KBM-7 (cell line): ENCODE measurements at regions not wholly inside any gene's neighbourhood (a gene's known extent, or its start where the extent isn't known, plus 50 kb on each side); places are given as distances from the start of the nearest gene placed in this dataset.

Experiments used
- DNase-seq: peaks from one replicate; pipeline ENCODE4 v3.0.0-alpha.2; 2015
- in situ Hi-C: fragments of 300-500 bp; cut with MboI; formaldehyde crosslinking; loops from 2 replicates; pipeline ENCODE4 v1.14.3; 2020; ENCODE audit warnings: low sequenced_read_pairs, low pct_unique_long_range_greater_than_20kb, mixed read lengths

- DNase-seq, result no peak
- in situ Hi-C loops, result no loop called here
Measured at GRCh38 chr3:72548981-72549380, 299.3 kb downstream of the SHQ1 start.

GRCh38 chr3:72548461-72548860, 299.8 kb downstream of the SHQ1 start:
- DNase-seq, result no peak
- in situ Hi-C loops, result no loop called here

GRCh38 chr3:72547183-72547582, 301.1 kb downstream of the SHQ1 start:
- in situ Hi-C loops, result no loop called here
- no peak for DNase-seq

- no peak for DNase-seq
- in situ Hi-C loops, result no loop called here
Measured at GRCh38 chr3:72544239-72544638, 304.0 kb downstream of the SHQ1 start.

- no peak for DNase-seq
- in situ Hi-C loops, result no loop called here
Measured at GRCh38 chr3:72543246-72543645, 305.0 kb downstream of the SHQ1 start.

GRCh38 chr3:72542781-72543180, 305.5 kb downstream of the SHQ1 start:
- in situ Hi-C loops, result no loop called here
- DNase-seq, result no peak

GRCh38 chr3:72539856-72540255, 308.4 kb downstream of the SHQ1 start:
- in situ Hi-C loops, result no loop called here
- DNase-seq, result no peak

- no peak for DNase-seq
- in situ Hi-C loops, result no loop called here
Measured at GRCh38 chr3:72538070-72538745, 310.0 kb downstream of the SHQ1 start.

- no peak for DNase-seq
- in situ Hi-C loops, result no loop called here
Measured at GRCh38 chr3:72537448-72537847, 310.8 kb downstream of the SHQ1 start.

GRCh38 chr3:72536878-72537267, 311.4 kb downstream of the SHQ1 start:
- DNase-seq, result no peak
- in situ Hi-C loops, result no loop called here

GRCh38 chr3:72536206-72536877, 311.9 kb downstream of the SHQ1 start:
- in situ Hi-C loops, result no loop called here
- DNase-seq, result no peak

GRCh38 chr3:72535772-72536171, 312.5 kb downstream of the SHQ1 start:
- in situ Hi-C loops, result no loop called here
- DNase-seq, result no peak

- DNase-seq, result peak; percentile 80
- in situ Hi-C loops, result no loop called here
Measured at GRCh38 chr3:72533591-72534473, 314.4 kb downstream of the SHQ1 start.

- in situ Hi-C loops, result no loop called here
- no peak for DNase-seq
Measured at GRCh38 chr3:72530426-72530825, 317.8 kb downstream of the SHQ1 start.

GRCh38 chr3:72529081-72529480, 319.2 kb downstream of the SHQ1 start:
- no peak for DNase-seq
- in situ Hi-C loops, result no loop called here

GRCh38 chr3:72523429-72524151, 324.7 kb downstream of the SHQ1 start:
- in situ Hi-C loops, result no loop called here

GRCh38 chr3:72520690-72521308, 327.4 kb downstream of the SHQ1 start:
- in situ Hi-C loops, result no loop called here

More at GRCh38 chr3:72523429-72524151, 324.7 kb downstream of the SHQ1 start:
- peak; percentile 96 for DNase-seq

GRCh38 chr3:72519946-72520604, 328.2 kb downstream of the SHQ1 start:
- peak; percentile 24 for DNase-seq
- in situ Hi-C loops, result no loop called here

More at GRCh38 chr3:72520690-72521308, 327.4 kb downstream of the SHQ1 start:
- DNase-seq, result no peak
